A673 (cell line): ENCODE measurements at regions not wholly inside any gene's neighbourhood (a gene's known extent, or its start where the extent isn't known, plus 50 kb on each side); places are given as distances from the start of the nearest gene placed in this dataset.

Experiments used
- BruUV-seq: library from RNA; stranded (reverse); fragments of 400-500 nt; replicated peaks from 2 replicates; lab custom pipeline; 2021; lab: Mats Ljungman, UMichigan
- CTCF ChIA-PET: fragments of 300-600 bp; sonication (Branson Sonifier 250); formaldehyde crosslinking; loops from one replicate; lab custom pipeline; 2022; ENCODE audit warnings: antibody characterized with exemption; lab: Charles Lee
- POLR2A ChIA-PET: fragments of 300-600 bp; sonication (Branson Sonifier 250); formaldehyde crosslinking; loops from one replicate; lab custom pipeline; 2022; ENCODE audit warnings: antibody characterized with exemption; ENCODE audit not compliant: low non-redundant PET; lab: Charles Lee
- DNase-seq: peaks from one replicate; pipeline ENCODE4 v3.0.0-alpha.2; 2015; ENCODE audit warnings: low spot score
- H3K27ac ChIP-seq: fragments of 200-600 bp; sonication (generic); 2 replicates; pipeline ENCODE4 v1.5.1; 2016; ENCODE audit warnings: mixed run types, low read depth, mild to moderate bottlenecking, mixed read lengths, antibody characterized with exemption, low read length; ENCODE audit not compliant: poor library complexity, severe bottlenecking
- H3K27me3 ChIP-seq: fragments of 200-600 bp; sonication (generic); replicated peaks from 2 replicates; pipeline ENCODE4 v1.6.1; 2017; ENCODE audit warnings: mixed run types, low read depth, mild to moderate bottlenecking, mixed read lengths, antibody characterized with exemption, low read length; ENCODE audit not compliant: insufficient read depth, poor library complexity
- H3K36me3 ChIP-seq: fragments of 200-600 bp; sonication (generic); 2 replicates; pipeline ENCODE4 v1.6.1; 2016; ENCODE audit warnings: mixed run types, mild to moderate bottlenecking, mixed read lengths, antibody characterized with exemption, low read length; ENCODE audit not compliant: insufficient read depth, poor library complexity, severe bottlenecking
- H3K4me1 ChIP-seq: fragments of 200-600 bp; sonication (generic); 2 replicates; pipeline ENCODE4 v1.6.1; 2017; ENCODE audit warnings: mixed run types, mild to moderate bottlenecking, mixed read lengths, antibody characterized with exemption, low read length; ENCODE audit not compliant: insufficient read depth, poor library complexity, severe bottlenecking
- H3K4me3 ChIP-seq: fragments of 200-600 bp; sonication (generic); 2 replicates; pipeline ENCODE4 v1.5.1; 2016; ENCODE audit warnings: low read depth, mixed run types, mild to moderate bottlenecking, mixed read lengths, low read length; ENCODE audit not compliant: poor library complexity, severe bottlenecking
- H3K9me3 ChIP-seq: fragments of 200-600 bp; sonication (generic); 2 replicates; pipeline ENCODE4 v1.6.1; 2016; ENCODE audit warnings: mixed run types, low read depth, mild to moderate bottlenecking, mixed read lengths, antibody characterized with exemption, low read length; ENCODE audit not compliant: poor library complexity, severe bottlenecking
- CTCF ChIP-seq: fragments of 300-800, 200-600 bp; sonication (generic); conservative IDR thresholded peaks from 2 replicates; pipeline ENCODE4 v1.5.1; 2017; ENCODE audit warnings: low read depth, mild to moderate bottlenecking, antibody characterized with exemption, low read length, moderate library complexity, mixed read lengths
- EZH2 ChIP-seq: fragments of 200-600 bp; sonication (generic); IDR thresholded peaks from 2 replicates; pipeline ENCODE4 v1.6.1; 2017; ENCODE audit warnings: borderline replicate concordance, low read depth, mild to moderate bottlenecking, mixed read lengths, antibody characterized with exemption, low read length; ENCODE audit not compliant: poor library complexity, severe bottlenecking
- intact Hi-C: fragments of 100-400 bp; cut with micrococcal nuclease; formaldehyde crosslinking; loops from one replicate; pipeline ENCODE4 v1.10.0; 2022; ENCODE audit not compliant: unreplicated experiment

GRCh38 chr14:84520711-84521338 lies 1009.1 kb upstream of the FLRT2 start:
- Histone ChIP-seq H3K27me3 (no peaks in the 10 kb centered on the region), H3K27ac (no peak overlapping the region), H3K4me3 (no peak overlapping the region), H3K4me1 (no peaks in the 10 kb centered on the region), H3K9me3 (no peaks in the 10 kb centered on the region), H3K36me3 (no peaks in the 10 kb centered on the region)
- BruUV-seq, result no TSS peak
- CTCF ChIA-PET, result no interaction called here
- no peak for DNase-seq
- TF ChIP-seq EZH2 (no peak), CTCF (no peak)
- POLR2A ChIA-PET, result no interaction called here
- intact Hi-C loops, result no loop called here

- intact Hi-C loops, result no loop called here
- POLR2A ChIA-PET, result no interaction called here
Measured at GRCh38 chr14:84523746-84524145, 1006.2 kb upstream of the FLRT2 start.

GRCh38 chr14:84527706-84528105 lies 1002.2 kb upstream of the FLRT2 start:
- intact Hi-C loops, result no loop called here
- Histone ChIP-seq H3K4me3 (no peak overlapping the region), H3K36me3 (no peaks in the 10 kb centered on the region), H3K27ac (peak overlapping the region; percentile 21), H3K9me3 (no peaks in the 10 kb centered on the region), H3K27me3 (no peaks in the 10 kb centered on the region), H3K4me1 (peaks cover 16% of the 10 kb centered on the region)
- CTCF ChIA-PET, result no interaction called here
- TF ChIP-seq EZH2, result no peak
- DNase-seq, result peak; percentile 57
- BruUV-seq, result no TSS peak
- POLR2A ChIA-PET, result no interaction called here

More at GRCh38 chr14:84523746-84524145, 1006.2 kb upstream of the FLRT2 start:
- Histone ChIP-seq H3K4me1 (peaks cover 16% of the 10 kb centered on the region), H3K27me3 (no peaks in the 10 kb centered on the region), H3K27ac (no peak overlapping the region), H3K9me3 (no peaks in the 10 kb centered on the region), H3K36me3 (no peaks in the 10 kb centered on the region), H3K4me3 (no peak overlapping the region)
- no TSS peak for BruUV-seq
- CTCF ChIA-PET, result no interaction called here
- DNase-seq, result no peak
- TF ChIP-seq EZH2, result no peak
- no peak for TF ChIP-seq CTCF

- no TSS peak for BruUV-seq
Measured at GRCh38 chr14:84532016-84532415, 997.9 kb upstream of the FLRT2 start.

More at GRCh38 chr14:84532016-84532415, 997.9 kb upstream of the FLRT2 start:
- peaks cover 29% of the 10 kb centered on the region for H3K4me1 ChIP-seq
- POLR2A ChIA-PET, result no interaction called here
- no peaks in the 10 kb centered on the region for H3K9me3 ChIP-seq
- intact Hi-C loops, result no loop called here
- no peaks in the 10 kb centered on the region for H3K27me3 ChIP-seq
- no peak for TF ChIP-seq CTCF
- no peak for TF ChIP-seq EZH2
- CTCF ChIA-PET, result no interaction called here
- no peak for DNase-seq
- H3K27ac ChIP-seq, result no peak overlapping the region
- H3K36me3 ChIP-seq, result no peaks in the 10 kb centered on the region
- H3K4me3 ChIP-seq, result no peak overlapping the region
